ENCODE measurements at regions not wholly inside any gene's neighbourhood (a gene's known extent, or its start where the extent isn't known, plus 50 kb on each side); places are given as distances from the start of the nearest gene placed in this dataset.
A peak's percentile ranks its signal among the peaks of the same experiment; 100 is the strongest.

GRCh38 chr1:237976331-237976730 is 85.6 kb upstream of the ZP4 start:
- no peak overlapping the region for H3K4ac ChIP-seq (ENCODE audit: low read depth, low read length)
- DNase-seq: no peak
- H3K14ac ChIP-seq (ENCODE audit: insufficient read depth, low read length): no peak overlapping the region
- H3K36me3 Mint-ChIP-seq (ENCODE audit: insufficient read depth in 1 of 3, low read depth in 3 of 3): no peaks in the 10 kb centered on the region
- no peak overlapping the region for H2BK12ac ChIP-seq (ENCODE audit: insufficient read length, low read depth, low read length)
- H3K4me2 ChIP-seq (ENCODE audit: insufficient read depth, insufficient read length, low read length): no peak overlapping the region
- H3K9me3 ChIP-seq (ENCODE audit: control insufficient read depth, low read depth, low read length): no peaks in the 10 kb centered on the region
- peak overlapping the region in 1 of 3 experiments; percentile 46; a peak in 1 of 7 replicates for H3K27ac Mint-ChIP-seq
- no peak overlapping the region for H3K56ac ChIP-seq (ENCODE audit: insufficient read length, low read depth, low read length)
- H3K27me3 ChIP-seq (ENCODE audit: insufficient read depth, low read length): no peaks in the 10 kb centered on the region
- H4K8ac ChIP-seq (replicated peaks; ENCODE audit: insufficient read length, low read depth, low read length): no peak overlapping the region
- no peaks in the 10 kb centered on the region for H3K79me1 ChIP-seq (ENCODE audit: insufficient read depth, low read depth, low read length, poor library complexity, severe bottlenecking)
- no peak overlapping the region for H2BK5ac ChIP-seq (ENCODE audit: insufficient read length, low read length)
- H3T11ph ChIP-seq (ENCODE audit: low read length): no peak overlapping the region
- no peak overlapping the region for H2BK120ac ChIP-seq (ENCODE audit: low read depth, low read length, poor library complexity, severe bottlenecking)
- H3K9me3 Mint-ChIP-seq: no peaks in the 10 kb centered on the region
- H2BK20ac ChIP-seq (ENCODE audit: low read depth, low read length, poor library complexity, severe bottlenecking): no peak overlapping the region
- H3K4me3 Mint-ChIP-seq: no peak overlapping the region
- H2AFZ ChIP-seq (ENCODE audit: low read length): no peak overlapping the region
- H3K27me3 Mint-ChIP-seq (ENCODE audit: low read depth): no peaks in the 10 kb centered on the region
- H2AK5ac ChIP-seq (ENCODE audit: insufficient read length, low read length): no peak overlapping the region
- H3K27ac ChIP-seq (ENCODE audit: insufficient read length, low read depth, low read length): no peak overlapping the region
- no CpG with 5 or more reads among the region's 1 CpG for WGBS (ENCODE audit: extremely low coverage, insufficient read length, low lambda C conversion rate)
- H3K23ac ChIP-seq (ENCODE audit: insufficient read length, low read depth, low read length): no peak overlapping the region
- no peak overlapping the region for H4K5ac ChIP-seq (ENCODE audit: insufficient read length, low read depth, low read length)
- no peak overlapping the region for H3K18ac ChIP-seq (ENCODE audit: insufficient read length, low read depth, low read length)
- no peaks in the 10 kb centered on the region for H3K79me2 ChIP-seq (ENCODE audit: insufficient read depth, low read length)
- H3K9ac ChIP-seq (ENCODE audit: extremely low read depth, insufficient read length, low read length): no peak overlapping the region
- H3K4me1 ChIP-seq (ENCODE audit: insufficient read depth, low read length): no peaks in the 10 kb centered on the region; the same call in 1 of the 2 replicates
- no peaks in the 10 kb centered on the region for H3K23me2 ChIP-seq (ENCODE audit: insufficient read length, low read depth, low read length, poor library complexity, severe bottlenecking)
- no peak overlapping the region for H4K91ac ChIP-seq (ENCODE audit: insufficient read length, low read depth, low read length)
- H3K4me1 Mint-ChIP-seq: peaks cover 27 to 28% of the 10 kb centered on the region in 2 experiments
- no peaks in the 10 kb centered on the region for H4K20me1 ChIP-seq (ENCODE audit: control insufficient read depth, insufficient read depth, insufficient read length)
- H2BK15ac ChIP-seq (ENCODE audit: low read depth, low read length): no peak overlapping the region
- TF ChIP-seq, protein P1, sequence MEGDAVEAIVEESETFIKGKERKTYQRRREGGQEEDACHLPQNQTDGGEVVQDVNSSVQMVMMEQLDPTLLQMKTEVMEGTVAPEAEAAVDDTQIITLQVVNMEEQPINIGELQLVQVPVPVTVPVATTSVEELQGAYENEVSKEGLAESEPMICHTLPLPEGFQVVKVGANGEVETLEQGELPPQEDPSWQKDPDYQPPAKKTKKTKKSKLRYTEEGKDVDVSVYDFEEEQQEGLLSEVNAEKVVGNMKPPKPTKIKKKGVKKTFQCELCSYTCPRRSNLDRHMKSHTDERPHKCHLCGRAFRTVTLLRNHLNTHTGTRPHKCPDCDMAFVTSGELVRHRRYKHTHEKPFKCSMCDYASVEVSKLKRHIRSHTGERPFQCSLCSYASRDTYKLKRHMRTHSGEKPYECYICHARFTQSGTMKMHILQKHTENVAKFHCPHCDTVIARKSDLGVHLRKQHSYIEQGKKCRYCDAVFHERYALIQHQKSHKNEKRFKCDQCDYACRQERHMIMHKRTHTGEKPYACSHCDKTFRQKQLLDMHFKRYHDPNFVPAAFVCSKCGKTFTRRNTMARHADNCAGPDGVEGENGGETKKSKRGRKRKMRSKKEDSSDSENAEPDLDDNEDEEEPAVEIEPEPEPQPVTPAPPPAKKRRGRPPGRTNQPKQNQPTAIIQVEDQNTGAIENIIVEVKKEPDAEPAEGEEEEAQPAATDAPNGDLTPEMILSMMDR (conservative IDR thresholded peaks at IDR 0.05): no peak
